ENCODE measurements at regions not wholly inside any gene's neighbourhood (a gene's known extent, or its start where the extent isn't known, plus 50 kb on each side); places are given as distances from the start of the nearest gene placed in this dataset.

DNA sequence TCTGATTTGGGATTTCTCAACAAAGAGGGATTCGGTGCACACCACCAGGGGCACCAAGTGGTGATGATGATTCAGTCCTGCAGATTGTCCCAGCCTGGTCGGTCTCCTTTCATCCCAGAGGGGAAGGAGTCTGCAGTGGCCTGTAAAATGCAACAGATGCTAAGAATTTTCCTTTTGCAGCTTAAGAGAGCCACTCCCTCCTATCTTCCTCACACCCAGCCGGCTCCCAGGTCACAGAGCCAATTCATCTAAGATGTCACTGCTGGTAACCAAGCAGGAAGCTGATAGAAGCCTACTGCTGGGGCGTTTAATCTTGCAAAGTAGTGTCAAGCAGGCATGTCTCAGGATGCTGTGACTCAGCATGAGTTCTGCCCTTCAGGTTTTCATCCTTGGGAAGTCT, 203.8 kb upstream of the LRFN2 start:
- no peak for DNase-seq

DNA sequence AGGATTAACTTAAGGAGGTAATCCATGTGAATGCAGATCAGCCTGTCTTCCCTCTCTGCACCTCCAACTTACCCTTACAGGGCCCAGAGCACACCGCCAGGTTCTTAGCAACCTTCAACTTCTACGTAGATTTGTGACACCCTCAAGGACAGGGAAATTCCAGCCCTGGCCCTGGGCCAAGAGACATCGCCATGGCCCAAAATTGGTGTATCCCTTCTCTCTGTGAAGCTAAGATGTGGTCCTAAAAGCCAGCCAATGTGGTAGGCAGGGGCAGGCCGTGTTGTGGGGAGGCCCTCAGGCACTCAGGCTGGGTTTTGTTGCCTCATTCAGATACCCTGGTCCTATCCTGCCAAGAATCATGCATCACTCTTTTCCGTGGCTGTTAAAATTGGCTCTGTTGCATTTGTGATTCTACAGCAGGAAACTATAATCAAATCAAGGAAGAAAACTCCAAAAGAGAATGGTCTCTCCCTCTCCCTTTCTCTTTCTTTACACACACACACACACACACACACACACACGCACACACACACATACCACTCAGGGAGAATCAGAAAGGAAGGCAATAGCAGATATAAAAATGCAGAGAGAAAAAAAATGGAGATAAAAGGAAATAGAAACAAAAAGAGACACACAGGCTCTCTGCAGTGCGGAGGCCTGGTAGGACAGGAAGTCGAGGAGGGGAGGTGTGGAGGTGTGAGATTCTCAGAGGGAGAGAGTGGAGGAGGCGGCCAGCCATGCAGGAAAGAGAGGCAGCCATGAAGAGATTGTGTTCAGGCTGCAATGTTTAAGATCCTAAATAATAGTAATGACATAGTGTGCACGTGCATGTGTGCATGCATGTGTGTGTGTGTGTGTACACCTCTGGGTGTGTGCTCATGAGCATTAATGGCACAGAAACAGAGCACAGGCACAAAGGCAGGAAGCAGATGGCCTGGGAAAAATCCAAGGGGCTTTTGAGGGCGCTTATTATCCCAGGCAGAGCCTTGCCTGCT, 201.8 kb upstream of the LRFN2 start:
- peak in 1 of 2 donors; percentile 10 for DNase-seq

DNA sequence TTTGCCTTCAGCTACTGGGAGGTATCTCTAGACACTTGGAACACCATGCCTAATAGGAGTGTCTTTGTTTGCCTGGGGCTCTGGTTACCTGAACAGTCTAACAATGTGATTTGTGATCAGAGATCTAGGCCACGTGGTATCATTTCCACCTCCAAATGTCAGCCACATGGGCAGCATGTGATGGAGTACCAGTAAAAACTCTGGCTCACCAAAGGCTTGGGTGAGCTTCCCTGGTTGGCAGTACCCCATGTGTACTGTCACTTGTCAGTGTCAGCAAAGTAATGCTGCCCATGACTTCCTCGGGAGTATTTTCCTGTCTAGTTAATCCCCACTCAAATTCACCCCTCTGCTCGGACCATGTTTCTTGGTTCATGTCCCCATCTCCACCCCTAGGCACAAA, 195.2 kb upstream of the LRFN2 start:
- DNase-seq: no peak

GRCh38 chr6:40780637-40781036, 193.5 kb upstream of the LRFN2 start:
- DNase-seq: no peak

DNA sequence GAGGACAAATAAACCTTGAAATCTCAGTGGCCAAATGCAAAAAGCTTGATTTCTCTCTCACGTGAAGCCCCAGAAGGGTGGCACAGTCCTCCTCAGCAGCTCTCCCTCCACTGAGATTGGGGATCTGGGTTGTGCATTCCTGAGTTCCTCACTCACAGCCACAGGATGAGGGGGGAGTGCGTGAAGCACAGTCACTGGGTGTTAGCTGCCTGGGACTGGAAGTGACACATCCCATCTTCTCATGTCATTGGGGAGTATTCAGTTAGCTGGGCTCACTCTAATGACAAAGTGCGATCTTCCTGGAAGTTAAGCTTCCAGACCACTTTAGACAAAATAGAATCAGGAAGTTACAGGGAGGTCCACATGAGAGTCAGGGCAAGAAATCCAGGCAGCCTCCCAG, 192.2 kb upstream of the LRFN2 start:
- DNase-seq: no peak

GRCh38 chr6:40778918-40779317, 191.8 kb upstream of the LRFN2 start:
- no peak for DNase-seq

DNA sequence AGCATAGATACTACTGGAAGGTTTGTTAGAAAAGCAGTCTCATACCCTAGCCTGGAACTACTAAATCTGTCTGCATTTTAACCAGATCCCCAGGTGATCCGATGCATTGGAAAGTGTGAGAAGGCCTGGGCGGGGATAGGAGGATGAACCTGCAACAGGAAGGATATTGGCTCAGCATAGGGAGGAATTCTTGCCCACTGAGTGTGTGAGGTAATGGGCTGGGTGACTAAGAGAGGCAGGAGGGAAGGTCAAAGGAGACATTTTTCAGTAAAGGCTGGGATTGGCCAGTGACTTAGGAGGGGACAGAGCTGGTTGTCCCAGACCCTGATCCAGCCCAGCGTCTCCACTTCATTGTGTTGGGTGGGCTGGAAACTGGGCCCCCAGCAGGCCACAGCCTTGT, 191.0 kb upstream of the LRFN2 start:
- no peak for DNase-seq

DNA sequence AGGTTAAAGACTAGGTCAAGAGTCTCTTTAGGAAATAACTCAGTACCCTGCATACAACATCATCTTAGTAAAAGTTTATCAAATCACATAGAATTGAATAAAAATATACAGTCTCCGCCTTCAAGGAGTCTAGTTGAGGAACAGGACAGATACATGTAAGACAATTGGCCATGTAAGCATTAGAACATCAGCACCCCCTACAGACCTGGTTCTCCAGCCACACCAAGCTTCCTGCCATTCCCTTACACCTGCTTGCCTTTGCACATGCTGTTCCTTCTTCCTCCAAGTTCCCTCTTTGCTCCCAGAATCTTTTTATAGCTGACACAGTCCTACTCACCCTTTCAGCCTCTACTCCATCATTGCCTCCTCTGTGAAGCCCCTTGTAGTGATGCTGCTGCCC, 187.8 kb upstream of the LRFN2 start:
- DNase-seq: no peak

- DNase-seq: no peak
Measured at GRCh38 chr6:40770794-40771193, 183.6 kb upstream of the LRFN2 start.

DNA sequence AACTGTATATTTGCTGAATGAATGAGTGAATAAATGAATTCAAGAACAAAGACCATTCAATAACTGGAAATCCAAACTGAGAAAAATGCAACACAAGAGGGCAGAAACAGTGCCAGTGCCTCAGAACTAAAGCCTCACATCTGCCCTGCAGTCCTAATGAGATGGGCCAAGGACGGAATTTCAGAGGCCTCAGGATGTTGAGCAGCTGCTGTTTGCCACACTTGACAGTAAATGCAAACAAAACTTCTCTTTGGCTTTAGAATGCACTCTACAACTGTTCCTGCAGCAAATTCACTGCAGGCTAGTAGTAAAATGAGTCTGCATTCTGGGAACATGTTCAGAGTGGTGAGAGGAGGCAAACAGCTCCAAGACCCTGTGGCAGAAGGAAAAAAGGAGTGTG, 177.6 kb upstream of the LRFN2 start:
- no peak for DNase-seq

- no peak for DNase-seq
Measured at GRCh38 chr6:40762981-40763380, 175.8 kb upstream of the LRFN2 start.

DNA sequence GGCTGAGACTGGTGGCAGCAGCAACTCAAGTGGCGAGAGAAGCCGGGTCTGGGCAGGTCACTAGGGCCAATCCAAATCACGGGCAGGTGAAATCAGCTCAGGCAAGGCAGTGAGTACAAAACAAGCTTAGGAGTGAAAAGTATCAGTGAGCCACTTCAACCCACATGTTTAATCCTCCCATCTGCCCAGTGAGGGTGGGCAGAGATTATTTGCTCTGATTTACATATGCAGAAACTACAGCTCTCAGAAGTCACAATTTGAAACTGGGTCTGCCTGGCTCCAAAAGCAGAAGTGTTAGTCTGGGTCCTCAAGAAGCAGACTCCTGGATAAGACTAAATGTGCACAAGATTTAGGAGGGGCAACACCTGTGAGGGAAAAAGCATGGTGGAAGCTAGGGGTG, 173.7 kb upstream of the LRFN2 start:
- DNase-seq: no peak

GRCh38 chr6:40759838-40760237, 172.7 kb upstream of the LRFN2 start:
- DNase-seq: no peak

DNA sequence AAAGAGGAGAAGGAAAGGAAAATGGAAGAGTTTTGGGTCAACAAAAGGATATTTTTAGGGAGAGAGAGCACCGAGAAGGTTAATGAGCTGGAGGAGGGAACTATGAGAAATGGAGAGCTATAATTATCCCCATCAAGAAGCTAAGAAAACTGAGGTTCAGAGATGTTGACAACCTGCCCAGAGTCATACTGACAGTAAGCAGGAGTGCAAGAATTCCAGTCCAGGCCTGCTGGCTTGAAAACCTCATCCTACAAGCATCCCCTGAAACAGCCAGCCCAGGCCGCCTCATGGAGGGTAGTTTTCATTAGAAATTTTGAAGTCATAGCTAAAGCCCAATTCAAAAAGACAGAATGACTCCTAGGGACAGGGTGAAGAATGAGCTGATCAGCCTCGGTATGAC, 172.1 kb upstream of the LRFN2 start:
- no peak for DNase-seq

DNA sequence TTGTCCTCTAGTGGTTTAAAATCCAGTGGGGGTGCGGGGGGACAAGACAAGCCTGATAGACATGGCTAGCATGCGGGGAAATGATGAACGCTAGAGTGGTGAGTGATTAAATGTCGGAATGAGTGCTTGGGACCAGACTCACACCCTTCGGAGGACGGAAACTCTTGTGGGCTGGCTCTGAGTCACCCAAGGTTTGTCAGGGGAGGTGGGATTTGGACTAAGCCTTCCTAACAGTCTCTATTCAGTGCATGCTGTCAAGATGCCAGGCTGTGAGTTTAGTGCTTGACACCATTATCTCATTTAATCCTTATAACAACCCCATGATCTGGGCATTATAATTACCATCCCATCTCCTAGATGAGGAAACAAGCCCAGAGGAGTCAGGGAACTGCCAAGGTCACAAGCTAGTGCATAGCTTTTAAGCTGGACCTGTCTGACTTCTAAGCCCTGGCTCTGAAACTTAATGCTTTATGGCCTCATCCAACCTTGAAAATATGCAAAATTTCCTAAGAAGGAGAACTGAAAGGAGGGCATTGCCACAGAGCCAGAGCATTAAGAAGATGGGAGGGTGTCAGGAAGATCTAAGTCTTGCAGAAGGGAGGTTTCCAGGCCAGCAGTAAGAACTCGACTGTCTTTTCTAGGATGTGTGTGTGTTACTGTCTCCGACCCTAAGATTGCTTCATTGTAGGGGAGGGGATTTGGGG, 168.7 kb upstream of the LRFN2 start:
- DNase-seq: no peak

DNA sequence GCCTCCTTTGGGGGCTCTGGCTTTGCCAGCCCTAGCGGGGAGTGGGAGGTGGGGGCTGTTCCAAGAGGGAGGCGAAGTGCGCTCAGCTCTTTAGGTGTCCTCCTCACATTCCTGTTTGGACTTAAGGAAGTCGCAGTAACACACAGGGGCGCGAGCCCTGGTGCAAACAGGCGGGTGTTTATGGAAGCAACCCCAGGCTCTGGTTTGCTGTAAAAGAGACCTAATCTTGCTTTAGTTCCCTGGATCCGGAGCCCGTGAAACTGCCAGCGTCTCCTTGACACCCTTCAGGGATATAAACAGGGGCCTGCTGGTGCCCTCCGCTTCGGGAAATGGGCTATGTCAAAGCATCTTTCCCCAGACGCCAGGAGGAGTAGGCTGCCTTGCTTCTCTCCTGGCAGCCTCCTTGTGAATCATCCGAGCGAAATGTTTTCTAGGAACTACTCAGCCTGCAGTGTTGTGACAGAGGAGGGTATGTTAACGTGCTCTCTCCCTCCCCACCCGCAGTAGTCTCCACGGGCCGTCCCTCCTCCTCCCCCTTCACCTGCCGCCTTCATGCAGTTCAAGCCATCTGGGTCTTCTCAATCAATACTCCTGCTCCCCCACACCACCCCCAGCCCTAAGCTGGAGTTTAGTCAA, 168.0 kb upstream of the LRFN2 start:
- DNase-seq: no peak

DNA sequence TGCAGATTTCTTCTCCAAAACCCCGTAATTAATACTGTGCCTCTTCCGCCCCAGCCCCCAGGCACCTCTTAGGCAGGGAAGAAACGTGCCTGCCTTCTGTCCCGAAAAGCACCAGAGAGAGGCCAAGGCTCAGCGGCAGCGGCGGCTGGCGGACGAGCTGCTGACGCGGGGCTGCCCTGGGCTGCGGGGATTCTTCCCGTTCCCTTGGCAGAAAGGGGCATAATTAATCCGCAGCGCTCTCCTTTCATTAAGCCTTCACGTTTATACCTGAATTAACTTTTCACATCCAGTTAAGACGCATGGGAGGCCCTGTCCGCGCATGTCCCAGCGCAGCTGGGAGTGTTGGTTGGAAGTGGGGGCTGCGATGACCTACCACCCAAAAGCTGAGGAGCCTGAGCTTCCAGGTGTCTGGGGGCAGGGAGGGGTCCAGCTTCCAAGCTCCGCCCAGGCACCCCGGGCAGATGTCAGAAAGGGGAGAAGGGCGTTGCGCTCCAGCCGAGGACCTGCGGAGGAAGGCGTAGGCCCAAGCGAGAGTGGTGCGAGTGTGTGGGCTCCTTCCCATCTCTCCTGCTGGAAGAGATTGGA, 167.4 kb upstream of the LRFN2 start:
- no peak for DNase-seq

DNA sequence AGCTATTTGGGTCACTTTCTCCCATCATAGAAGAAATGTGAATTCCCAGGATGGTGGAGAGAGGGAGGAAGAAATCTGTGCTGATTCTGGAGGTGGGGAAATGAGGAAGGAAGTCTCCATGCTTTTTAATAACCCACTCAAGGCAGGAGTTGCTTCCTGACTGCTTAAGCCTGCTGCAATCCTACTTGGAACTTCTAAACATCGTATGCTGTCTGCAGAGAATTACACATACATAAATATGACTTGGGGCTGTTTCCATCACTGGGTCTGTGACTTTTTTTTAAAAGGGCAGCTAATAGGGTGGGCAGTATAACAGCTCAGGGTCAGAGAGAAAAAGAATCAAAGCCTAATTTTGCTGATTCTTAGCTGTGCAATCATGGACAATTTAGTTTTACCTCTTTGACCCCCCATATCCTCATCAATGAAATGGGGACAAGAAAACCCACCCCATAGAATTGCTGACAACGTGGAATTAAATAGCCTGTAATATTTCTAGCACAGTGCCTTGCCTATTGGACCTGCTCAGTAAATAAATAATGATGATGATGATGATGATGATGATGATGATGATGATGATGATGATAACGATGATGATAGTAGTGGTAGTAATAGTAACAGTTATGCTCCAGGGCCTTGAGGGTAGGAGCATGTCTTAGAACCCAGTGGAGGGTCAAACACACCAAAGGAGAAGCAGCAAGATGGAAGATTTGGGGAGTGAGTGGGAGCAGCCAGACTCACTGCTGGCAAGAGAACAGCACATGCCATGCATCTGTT, 166.7 kb upstream of the LRFN2 start:
- DNase-seq: no peak

- no peak for DNase-seq
Measured at GRCh38 chr6:40753048-40753447, 165.9 kb upstream of the LRFN2 start.

GRCh38 chr6:40744835-40745234, 157.7 kb upstream of the LRFN2 start:
- DNase-seq: no peak

- DNase-seq: no peak
Measured at GRCh38 chr6:40743690-40744446, 156.7 kb upstream of the LRFN2 start.

DNA sequence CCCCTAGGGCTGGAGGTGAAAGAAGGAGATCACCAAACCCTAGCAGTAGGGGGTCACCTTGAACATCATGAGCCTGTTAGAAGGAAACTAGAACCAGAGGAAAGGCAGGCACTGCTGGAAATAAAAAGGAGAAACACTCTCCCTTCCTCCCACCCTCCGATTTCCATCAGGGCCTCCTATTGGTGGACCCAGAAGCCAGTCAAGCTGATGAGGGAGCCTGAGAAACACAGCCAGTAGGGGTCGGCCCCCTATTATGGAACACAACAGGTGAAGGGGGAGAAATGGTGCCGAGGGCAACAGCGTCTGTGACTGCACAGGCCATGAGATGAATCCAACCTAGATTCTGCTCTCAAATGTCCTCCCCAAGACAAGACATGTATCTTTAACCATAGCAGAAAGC, 156.1 kb upstream of the LRFN2 start:
- DNase-seq: no peak
